ENCODE measurements at regions not wholly inside any gene's neighbourhood (a gene's known extent, or its start where the extent isn't known, plus 50 kb on each side); places are given as distances from the start of the nearest gene placed in this dataset.

DNA sequence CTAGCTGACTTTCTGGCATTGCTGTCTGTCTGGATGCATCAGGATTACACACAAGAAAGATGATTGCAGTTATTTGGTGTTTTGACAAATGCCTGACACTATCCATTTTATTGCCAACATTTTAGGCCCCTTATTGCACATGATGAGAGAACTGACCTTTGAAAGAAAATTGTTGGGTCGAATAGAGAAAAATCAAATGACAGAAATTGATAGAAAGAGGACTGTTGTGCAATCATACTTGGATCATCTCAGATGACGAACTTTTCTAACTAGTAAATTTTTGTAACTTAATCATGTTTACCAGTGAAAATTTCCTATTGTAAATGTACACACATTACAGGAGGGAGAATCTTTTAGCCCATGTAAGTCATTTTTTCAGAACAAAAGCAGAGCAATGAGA lies 251.5 kb upstream of the USP15 start:
- TF ChIP-seq, protein P1, sequence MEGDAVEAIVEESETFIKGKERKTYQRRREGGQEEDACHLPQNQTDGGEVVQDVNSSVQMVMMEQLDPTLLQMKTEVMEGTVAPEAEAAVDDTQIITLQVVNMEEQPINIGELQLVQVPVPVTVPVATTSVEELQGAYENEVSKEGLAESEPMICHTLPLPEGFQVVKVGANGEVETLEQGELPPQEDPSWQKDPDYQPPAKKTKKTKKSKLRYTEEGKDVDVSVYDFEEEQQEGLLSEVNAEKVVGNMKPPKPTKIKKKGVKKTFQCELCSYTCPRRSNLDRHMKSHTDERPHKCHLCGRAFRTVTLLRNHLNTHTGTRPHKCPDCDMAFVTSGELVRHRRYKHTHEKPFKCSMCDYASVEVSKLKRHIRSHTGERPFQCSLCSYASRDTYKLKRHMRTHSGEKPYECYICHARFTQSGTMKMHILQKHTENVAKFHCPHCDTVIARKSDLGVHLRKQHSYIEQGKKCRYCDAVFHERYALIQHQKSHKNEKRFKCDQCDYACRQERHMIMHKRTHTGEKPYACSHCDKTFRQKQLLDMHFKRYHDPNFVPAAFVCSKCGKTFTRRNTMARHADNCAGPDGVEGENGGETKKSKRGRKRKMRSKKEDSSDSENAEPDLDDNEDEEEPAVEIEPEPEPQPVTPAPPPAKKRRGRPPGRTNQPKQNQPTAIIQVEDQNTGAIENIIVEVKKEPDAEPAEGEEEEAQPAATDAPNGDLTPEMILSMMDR (IDR thresholded peaks at IDR 0.05) = no peak
- TF ChIP-seq POLR2AphosphoS5 (IDR thresholded peaks at IDR 0.05) (no peak), EP300 (IDR thresholded peaks at IDR 0.05) (no peak)

Data from sigmoid colon (tissue), 4 donors.